ENCODE measurements at regions not wholly inside any gene's neighbourhood (a gene's known extent, or its start where the extent isn't known, plus 50 kb on each side); places are given as distances from the start of the nearest gene placed in this dataset.

DNA sequence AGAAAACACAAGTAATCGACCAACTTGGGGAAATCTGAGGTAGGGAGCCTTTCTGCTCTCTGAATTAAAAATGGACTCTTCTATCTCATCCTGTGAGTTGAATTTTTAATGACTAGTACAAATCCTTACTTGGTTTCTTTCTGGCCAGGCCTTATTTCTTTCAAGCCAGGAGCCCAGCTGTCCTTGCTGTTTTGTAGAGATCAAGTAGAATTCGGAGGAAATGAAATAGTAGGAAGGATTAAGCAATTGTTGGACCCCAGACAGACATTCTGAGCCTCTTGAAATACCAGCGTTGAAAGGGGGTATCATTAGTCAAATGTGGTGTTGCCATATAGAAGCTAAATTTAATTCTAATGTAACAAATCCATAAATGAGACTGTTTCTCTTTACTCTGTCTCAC is 53.7 kb upstream of the SMIM15 start:
- TF ChIP-seq, protein P1, sequence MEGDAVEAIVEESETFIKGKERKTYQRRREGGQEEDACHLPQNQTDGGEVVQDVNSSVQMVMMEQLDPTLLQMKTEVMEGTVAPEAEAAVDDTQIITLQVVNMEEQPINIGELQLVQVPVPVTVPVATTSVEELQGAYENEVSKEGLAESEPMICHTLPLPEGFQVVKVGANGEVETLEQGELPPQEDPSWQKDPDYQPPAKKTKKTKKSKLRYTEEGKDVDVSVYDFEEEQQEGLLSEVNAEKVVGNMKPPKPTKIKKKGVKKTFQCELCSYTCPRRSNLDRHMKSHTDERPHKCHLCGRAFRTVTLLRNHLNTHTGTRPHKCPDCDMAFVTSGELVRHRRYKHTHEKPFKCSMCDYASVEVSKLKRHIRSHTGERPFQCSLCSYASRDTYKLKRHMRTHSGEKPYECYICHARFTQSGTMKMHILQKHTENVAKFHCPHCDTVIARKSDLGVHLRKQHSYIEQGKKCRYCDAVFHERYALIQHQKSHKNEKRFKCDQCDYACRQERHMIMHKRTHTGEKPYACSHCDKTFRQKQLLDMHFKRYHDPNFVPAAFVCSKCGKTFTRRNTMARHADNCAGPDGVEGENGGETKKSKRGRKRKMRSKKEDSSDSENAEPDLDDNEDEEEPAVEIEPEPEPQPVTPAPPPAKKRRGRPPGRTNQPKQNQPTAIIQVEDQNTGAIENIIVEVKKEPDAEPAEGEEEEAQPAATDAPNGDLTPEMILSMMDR (IDR thresholded peaks at IDR 0.05), result no peak
- no peaks in the 10 kb centered on the region for H3K9me3 ChIP-seq
- no peaks in the 10 kb centered on the region for H3K27me3 ChIP-seq
- DNase-seq (no peak), ATAC-seq (no peak)
- H3K27ac ChIP-seq, result no peak overlapping the region
- H3K36me3 ChIP-seq, result no peaks in the 10 kb centered on the region
- no peaks in the 10 kb centered on the region for H3K4me1 ChIP-seq
- H3K4me3 ChIP-seq, result no peak overlapping the region
- intact Hi-C loops (cut with DNase I), result no loop called here

DNA sequence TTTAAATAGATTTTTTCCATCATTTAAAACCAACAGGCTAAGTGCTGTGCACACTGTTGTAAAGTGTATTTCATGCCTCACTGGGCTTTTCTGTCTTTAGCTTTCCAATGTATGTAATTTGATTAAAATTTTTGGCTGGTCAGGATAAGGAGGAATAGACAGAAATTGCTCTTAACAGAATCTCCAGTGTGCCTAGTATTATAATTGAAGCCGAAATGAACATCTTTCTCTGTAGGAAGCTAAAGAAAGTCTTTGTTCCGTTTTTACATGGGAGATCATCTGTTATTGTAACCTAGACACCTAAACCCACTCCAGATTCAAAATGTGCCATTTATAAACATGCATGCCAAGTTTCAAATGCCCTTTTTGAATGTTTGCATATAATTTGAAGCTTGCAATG is 54.5 kb upstream of the SMIM15 start:
- TF ChIP-seq, protein P1 (IDR thresholded peaks at IDR 0.05), result no peak
- intact Hi-C loops (cut with DNase I), result no loop called here
- ATAC-seq, result no peak

DNA sequence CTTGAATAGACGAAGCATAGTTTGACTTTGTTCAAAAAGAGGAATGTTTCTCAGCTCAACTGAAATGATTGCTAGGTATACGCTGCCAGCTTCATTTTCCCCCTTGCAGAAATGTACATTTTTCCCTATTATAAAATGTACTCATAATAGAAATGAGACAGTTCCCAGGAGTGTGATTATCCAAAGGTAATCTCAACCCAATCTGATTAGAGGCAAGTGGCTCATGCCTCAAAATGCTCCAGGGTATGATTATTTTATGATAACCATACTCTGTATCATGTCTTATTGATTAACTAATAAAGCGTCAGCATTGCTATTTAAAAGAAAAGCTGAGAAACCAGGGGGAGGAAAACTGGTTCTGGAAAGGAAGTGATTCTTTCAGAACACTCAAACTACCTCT is 54.9 kb upstream of the SMIM15 start:
- H3K36me3 ChIP-seq, result no peaks in the 10 kb centered on the region
- TF ChIP-seq, protein P1 (IDR thresholded peaks at IDR 0.05), result no peak
- H3K27ac ChIP-seq, result no peak overlapping the region
- intact Hi-C loops (cut with DNase I), result no loop called here
- DNase-seq (no peak), ATAC-seq (no peak)
- H3K9me3 ChIP-seq, result no peaks in the 10 kb centered on the region
- H3K4me1 ChIP-seq, result no peaks in the 10 kb centered on the region
- H3K27me3 ChIP-seq, result no peaks in the 10 kb centered on the region
- H3K4me3 ChIP-seq, result no peak overlapping the region

More for the DNA sequence above, 54.5 kb upstream of the SMIM15 start:
- DNase-seq, result no peak
- H3K4me1 ChIP-seq, result no peaks in the 10 kb centered on the region
- H3K27ac ChIP-seq, result no peak overlapping the region
- no peaks in the 10 kb centered on the region for H3K27me3 ChIP-seq
- no peaks in the 10 kb centered on the region for H3K9me3 ChIP-seq
- no peak overlapping the region for H3K4me3 ChIP-seq
- no peaks in the 10 kb centered on the region for H3K36me3 ChIP-seq

DNA sequence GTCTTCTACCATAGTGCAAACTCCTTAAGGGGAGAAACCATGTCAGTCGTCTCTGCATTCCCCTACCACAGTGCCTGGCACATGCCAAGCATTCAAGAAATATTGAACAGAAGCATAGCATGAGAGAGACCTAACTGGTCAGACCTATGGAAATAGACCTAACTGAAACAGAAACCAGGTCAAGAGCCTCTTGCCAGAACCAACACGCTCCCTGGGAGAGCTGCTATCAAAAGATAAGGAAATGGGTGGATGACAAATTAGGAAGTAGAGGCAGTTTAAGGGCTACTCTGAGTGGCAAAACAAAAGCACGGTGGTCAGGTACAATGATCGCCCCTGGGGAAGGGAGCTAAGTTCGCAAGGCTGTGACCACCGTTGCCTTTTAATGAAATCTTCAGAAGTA is 66.0 kb upstream of the SMIM15 start:
- H3K27ac ChIP-seq, result no peak overlapping the region
- no peaks in the 10 kb centered on the region for H3K9me3 ChIP-seq
- TF ChIP-seq, protein P1 (IDR thresholded peaks at IDR 0.05), result no peak
- no peak overlapping the region for H3K4me3 ChIP-seq
- H3K27me3 ChIP-seq, result no peaks in the 10 kb centered on the region
- H3K36me3 ChIP-seq, result no peaks in the 10 kb centered on the region
- H3K4me1 ChIP-seq, result no peaks in the 10 kb centered on the region
- no peak for DNase-seq
- ATAC-seq, result peak; percentile 48
- intact Hi-C loops (cut with DNase I), result no loop called here

DNA sequence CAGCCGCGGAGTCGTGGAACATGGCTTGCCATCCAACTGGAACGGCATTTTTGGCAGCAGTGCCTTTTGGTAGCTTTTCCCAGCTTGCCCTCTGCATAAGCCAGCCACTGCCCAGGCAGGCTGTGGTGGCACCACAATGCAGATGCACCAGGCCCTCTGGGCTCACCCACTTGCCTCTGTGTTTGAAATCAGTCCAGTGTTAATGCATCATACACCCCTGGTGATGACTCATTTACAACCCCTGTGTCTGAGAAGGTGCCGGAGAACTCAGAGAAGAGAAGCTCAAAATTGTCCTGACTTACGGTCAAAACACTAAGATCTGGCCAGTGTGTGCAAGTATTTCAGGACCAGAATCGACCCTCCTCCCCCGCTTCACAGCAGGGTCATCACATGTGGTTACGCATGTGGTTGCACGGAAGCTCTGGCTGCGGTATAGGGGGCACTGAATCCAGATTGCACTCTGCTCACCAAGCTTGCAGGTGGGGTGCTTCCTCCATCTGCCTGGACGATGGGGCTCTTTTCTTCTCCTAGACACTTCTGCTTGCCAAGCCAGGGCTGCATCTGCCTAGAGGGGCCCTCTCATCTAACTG is 66.5 kb upstream of the SMIM15 start:
- H3K27me3 ChIP-seq, result no peaks in the 10 kb centered on the region
- intact Hi-C loops (cut with DNase I), result no loop called here
- no peaks in the 10 kb centered on the region for H3K36me3 ChIP-seq
- no peaks in the 10 kb centered on the region for H3K4me1 ChIP-seq
- no peak overlapping the region for H3K4me3 ChIP-seq
- TF ChIP-seq, protein P1 (IDR thresholded peaks at IDR 0.05), result no peak
- H3K9me3 ChIP-seq, result no peaks in the 10 kb centered on the region
- no peak for DNase-seq
- no peak for ATAC-seq
- no peak overlapping the region for H3K27ac ChIP-seq

DNA sequence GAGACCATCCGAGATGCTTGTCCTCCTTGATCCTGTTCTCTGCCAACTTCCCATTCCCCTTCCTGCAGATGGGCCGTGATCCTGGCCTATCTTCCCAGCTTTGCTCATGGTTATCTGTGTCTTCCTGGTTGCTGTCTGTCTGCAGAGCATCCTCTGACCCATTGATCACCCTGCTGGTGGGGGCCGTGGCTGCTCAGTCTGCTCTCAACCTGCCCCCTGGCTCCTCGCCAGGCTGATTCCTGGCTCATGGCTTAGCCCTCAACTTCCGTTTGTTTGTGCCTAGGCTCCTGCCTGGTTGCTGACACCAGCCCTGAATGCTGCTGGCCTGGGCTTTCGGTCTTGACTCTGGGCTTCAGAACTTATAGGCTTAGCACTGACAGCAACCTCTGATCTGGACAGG is 67.1 kb upstream of the SMIM15 start:
- H3K36me3 ChIP-seq, result no peaks in the 10 kb centered on the region
- no peak overlapping the region for H3K27ac ChIP-seq
- no peaks in the 10 kb centered on the region for H3K9me3 ChIP-seq
- no peak overlapping the region for H3K4me3 ChIP-seq
- intact Hi-C loops (cut with DNase I), result no loop called here
- H3K27me3 ChIP-seq, result no peaks in the 10 kb centered on the region
- no peak for ATAC-seq
- TF ChIP-seq, protein P1 (IDR thresholded peaks at IDR 0.05), result no peak
- DNase-seq, result no peak
- H3K4me1 ChIP-seq, result no peaks in the 10 kb centered on the region

Data from upper lobe of right lung (tissue), 1 donor.